T-helper 2 cell (primary cell): ENCODE measurements at regions not wholly inside any gene's neighbourhood (a gene's known extent, or its start where the extent isn't known, plus 50 kb on each side); places are given as distances from the start of the nearest gene placed in this dataset.

Experiments used
- DNase-seq, 5 experiments: peaks; one replicate each; pipeline versions ENCODE4 v3.0.0 to v3.0.0-alpha.2; 2012 to 2022

- no peak for DNase-seq
These were observed 338.3 kb upstream of the IGFBP7 start for GRCh38 chr4:57448452-57448851.

- DNase-seq, result no peak
These were observed 336.1 kb upstream of the IGFBP7 start for GRCh38 chr4:57446266-57446665.

GRCh38 chr4:57445686-57446085, 335.5 kb upstream of the IGFBP7 start:
- DNase-seq, result no peak

- DNase-seq, result no peak
These were observed 334.5 kb upstream of the IGFBP7 start for GRCh38 chr4:57444671-57445070.

GRCh38 chr4:57443787-57444186, 333.6 kb upstream of the IGFBP7 start:
- DNase-seq, result no peak

- DNase-seq, result no peak
These were observed 333.1 kb upstream of the IGFBP7 start for GRCh38 chr4:57443308-57443707.

GRCh38 chr4:57442831-57443291, 332.7 kb upstream of the IGFBP7 start:
- DNase-seq, result no peak

- DNase-seq, result no peak
These were observed 332.1 kb upstream of the IGFBP7 start for GRCh38 chr4:57442241-57442640.

GRCh38 chr4:57437649-57438048, 327.5 kb upstream of the IGFBP7 start:
- DNase-seq, result no peak

- DNase-seq, result no peak
These were observed 325.1 kb upstream of the IGFBP7 start for GRCh38 chr4:57435300-57435699.

GRCh38 chr4:57430726-57431125, 320.5 kb upstream of the IGFBP7 start:
- DNase-seq, result no peak

- DNase-seq, result peak in 1 of 5 experiments; percentile 61
These were observed 316.7 kb upstream of the IGFBP7 start for GRCh38 chr4:57426779-57427395.

GRCh38 chr4:57425610-57426009, 315.4 kb upstream of the IGFBP7 start:
- no peak for DNase-seq

- no peak for DNase-seq
These were observed 314.2 kb upstream of the IGFBP7 start for GRCh38 chr4:57424232-57424897.

GRCh38 chr4:57418133-57418532, 307.9 kb upstream of the IGFBP7 start:
- no peak for DNase-seq

- DNase-seq, result no peak
These were observed 302.3 kb upstream of the IGFBP7 start for GRCh38 chr4:57412259-57413054.

GRCh38 chr4:57410331-57411052, 300.3 kb upstream of the IGFBP7 start:
- no peak for DNase-seq

GRCh38 chr4:57405359-57405758, 295.2 kb upstream of the IGFBP7 start:
- DNase-seq, result no peak

GRCh38 chr4:57404483-57404882, 294.3 kb upstream of the IGFBP7 start:
- no peak for DNase-seq

- no peak for DNase-seq
These were observed 293.4 kb upstream of the IGFBP7 start for GRCh38 chr4:57403591-57403990.

GRCh38 chr4:57401586-57401985, 291.4 kb upstream of the IGFBP7 start:
- DNase-seq, result no peak

GRCh38 chr4:57378766-57379165, 268.6 kb upstream of the IGFBP7 start:
- DNase-seq, result no peak
